ENCODE measurements at regions not wholly inside any gene's neighbourhood (a gene's known extent, or its start where the extent isn't known, plus 50 kb on each side); places are given as distances from the start of the nearest gene placed in this dataset.

DNA sequence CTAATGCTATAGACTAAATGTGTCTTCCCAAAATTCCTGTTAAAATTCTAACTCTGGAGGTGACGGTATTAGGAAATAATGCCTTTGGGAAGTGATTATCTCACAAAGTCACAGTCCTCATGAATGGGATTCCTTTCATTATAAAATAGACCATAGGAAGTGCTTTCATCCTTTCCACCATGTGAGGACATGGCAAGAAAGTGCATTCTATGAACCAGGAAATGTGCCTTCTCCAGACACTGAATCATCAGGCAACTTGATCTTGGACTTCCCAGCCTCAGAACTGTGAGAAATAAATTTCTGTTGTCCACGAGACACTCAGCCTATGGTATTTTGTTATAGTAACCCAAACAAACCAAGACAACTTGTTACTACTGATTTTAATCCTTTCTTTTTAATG lies 582.4 kb upstream of the C9orf72 start:
- 52% methylated on average over 2 of the region's 2 CpGs for WGBS
- H3K4me3 ChIP-seq: no peak overlapping the region
- no peaks in the 10 kb centered on the region for H3K27me3 ChIP-seq
- no peak overlapping the region for H3K27ac ChIP-seq (replicated peaks in 1 of 4)
- DNase-seq (ENCODE audit: extremely low spot score): no peak
- H3K9me3 ChIP-seq: no peaks in the 10 kb centered on the region
- H3K4me1 ChIP-seq: no peaks in the 10 kb centered on the region
- intact Hi-C loops (cut with DNase I): no loop called here
- no peaks in the 10 kb centered on the region for H3K36me3 ChIP-seq
- TF ChIP-seq POLR2AphosphoS5 (IDR thresholded peaks at IDR 0.05): no peak
- no peak for TF ChIP-seq POLR2A (IDR thresholded peaks at IDR 0.05; ENCODE audit: low read depth)
- TF ChIP-seq EP300 (IDR thresholded peaks at IDR 0.05): no peak
- TF ChIP-seq, protein P1, sequence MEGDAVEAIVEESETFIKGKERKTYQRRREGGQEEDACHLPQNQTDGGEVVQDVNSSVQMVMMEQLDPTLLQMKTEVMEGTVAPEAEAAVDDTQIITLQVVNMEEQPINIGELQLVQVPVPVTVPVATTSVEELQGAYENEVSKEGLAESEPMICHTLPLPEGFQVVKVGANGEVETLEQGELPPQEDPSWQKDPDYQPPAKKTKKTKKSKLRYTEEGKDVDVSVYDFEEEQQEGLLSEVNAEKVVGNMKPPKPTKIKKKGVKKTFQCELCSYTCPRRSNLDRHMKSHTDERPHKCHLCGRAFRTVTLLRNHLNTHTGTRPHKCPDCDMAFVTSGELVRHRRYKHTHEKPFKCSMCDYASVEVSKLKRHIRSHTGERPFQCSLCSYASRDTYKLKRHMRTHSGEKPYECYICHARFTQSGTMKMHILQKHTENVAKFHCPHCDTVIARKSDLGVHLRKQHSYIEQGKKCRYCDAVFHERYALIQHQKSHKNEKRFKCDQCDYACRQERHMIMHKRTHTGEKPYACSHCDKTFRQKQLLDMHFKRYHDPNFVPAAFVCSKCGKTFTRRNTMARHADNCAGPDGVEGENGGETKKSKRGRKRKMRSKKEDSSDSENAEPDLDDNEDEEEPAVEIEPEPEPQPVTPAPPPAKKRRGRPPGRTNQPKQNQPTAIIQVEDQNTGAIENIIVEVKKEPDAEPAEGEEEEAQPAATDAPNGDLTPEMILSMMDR (IDR thresholded peaks at IDR 0.05): no peak

DNA sequence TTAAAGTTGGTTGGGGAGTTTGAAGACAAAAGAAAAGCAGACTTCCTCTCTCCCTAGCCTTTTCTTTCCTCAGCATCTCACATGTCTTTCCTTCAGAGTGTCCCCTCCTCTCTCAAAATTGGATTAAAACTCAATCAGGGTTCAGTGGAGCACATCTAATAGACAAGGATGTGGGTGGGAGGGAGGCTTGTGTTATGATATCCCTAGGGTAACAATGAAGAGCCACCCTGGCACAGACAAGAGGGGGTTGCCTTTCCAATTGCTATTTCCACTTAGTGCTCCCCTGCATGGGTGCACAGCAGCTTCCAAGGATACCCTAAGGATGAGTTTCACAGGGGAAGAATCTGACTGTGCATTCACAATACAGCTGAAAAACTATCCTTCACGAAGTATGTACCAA lies 585.2 kb upstream of the C9orf72 start:
- 89% methylated on average over 1 of the region's 1 CpG for WGBS
- no peak overlapping the region for H3K4me3 ChIP-seq
- H3K4me1 ChIP-seq: no peaks in the 10 kb centered on the region
- H3K9me3 ChIP-seq: no peaks in the 10 kb centered on the region
- intact Hi-C loops (cut with DNase I): no loop called here
- H3K27ac ChIP-seq (replicated peaks in 1 of 4): no peak overlapping the region
- no peaks in the 10 kb centered on the region for H3K27me3 ChIP-seq
- TF ChIP-seq, protein P1 (IDR thresholded peaks at IDR 0.05): no peak
- TF ChIP-seq EP300 (IDR thresholded peaks at IDR 0.05) (no peak), POLR2A (IDR thresholded peaks at IDR 0.05; ENCODE audit: low read depth) (no peak), POLR2AphosphoS5 (IDR thresholded peaks at IDR 0.05) (no peak)
- no peak for DNase-seq (ENCODE audit: extremely low spot score)
- H3K36me3 ChIP-seq: no peaks in the 10 kb centered on the region

DNA sequence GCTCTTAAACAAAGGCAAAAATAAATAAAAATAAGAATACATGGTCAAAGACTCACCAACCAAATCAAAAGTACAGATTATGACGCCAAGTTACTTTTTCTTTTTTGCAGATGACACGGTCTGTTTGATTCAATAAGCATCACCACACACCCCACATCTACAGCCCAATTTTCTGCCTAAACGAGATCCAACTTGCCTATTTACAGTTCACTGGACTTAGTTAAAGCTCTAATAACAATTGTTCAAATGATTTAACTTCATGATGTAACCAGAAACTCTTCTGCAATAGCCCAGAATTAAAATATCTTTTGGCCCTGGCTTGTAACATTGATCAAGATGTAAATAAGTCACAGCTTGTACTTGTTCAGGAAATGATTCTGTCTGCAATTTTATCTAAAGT lies 590.3 kb upstream of the C9orf72 start:
- TF ChIP-seq POLR2A (IDR thresholded peaks at IDR 0.05; ENCODE audit: low read depth): no peak
- TF ChIP-seq POLR2AphosphoS5 (IDR thresholded peaks at IDR 0.05): no peak
- TF ChIP-seq, protein P1 (IDR thresholded peaks at IDR 0.05): no peak
- TF ChIP-seq EP300 (IDR thresholded peaks at IDR 0.05): no peak
- DNase-seq (ENCODE audit: extremely low spot score): no peak
- Histone ChIP-seq H3K9me3 (no peaks in the 10 kb centered on the region), H3K27ac (replicated peaks in 1 of 4) (no peak overlapping the region), H3K4me1 (no peaks in the 10 kb centered on the region), H3K27me3 (no peaks in the 10 kb centered on the region), H3K36me3 (no peaks in the 10 kb centered on the region), H3K4me3 (no peak overlapping the region)
- WGBS: 78% methylated on average over 3 of the region's 3 CpGs
- intact Hi-C loops (cut with DNase I): no loop called here

DNA sequence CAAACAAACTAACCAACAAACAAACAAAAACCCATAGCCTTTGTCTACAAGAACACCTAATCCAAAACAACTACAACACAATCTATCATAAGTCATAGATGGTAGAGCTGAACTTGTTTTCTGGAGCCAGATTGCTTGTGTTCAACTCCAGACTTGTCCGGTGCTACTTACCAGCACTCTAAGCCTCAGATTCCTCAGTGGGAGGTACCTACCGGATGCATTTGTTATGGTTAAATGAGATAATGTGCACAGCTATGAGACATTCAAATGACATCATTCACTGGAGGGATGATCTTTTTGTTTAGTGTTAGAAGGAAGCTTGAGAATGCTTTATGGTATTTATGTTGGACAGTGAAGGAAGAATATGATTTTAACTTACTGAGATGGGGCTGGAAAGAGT lies 592.9 kb upstream of the C9orf72 start:
- Histone ChIP-seq H3K4me1 (no peaks in the 10 kb centered on the region), H3K27ac (replicated peaks in 1 of 4) (no peak overlapping the region), H3K4me3 (no peak overlapping the region), H3K36me3 (no peaks in the 10 kb centered on the region), H3K9me3 (no peaks in the 10 kb centered on the region), H3K27me3 (no peaks in the 10 kb centered on the region)
- no peak for DNase-seq (ENCODE audit: extremely low spot score)
- WGBS: 81% methylated on average over 2 of the region's 2 CpGs
- intact Hi-C loops (cut with DNase I): no loop called here
- TF ChIP-seq POLR2A (IDR thresholded peaks at IDR 0.05; ENCODE audit: low read depth): no peak
- TF ChIP-seq, protein P1 (IDR thresholded peaks at IDR 0.05): no peak
- no peak for TF ChIP-seq EP300 (IDR thresholded peaks at IDR 0.05)
- no peak for TF ChIP-seq POLR2AphosphoS5 (IDR thresholded peaks at IDR 0.05)

DNA sequence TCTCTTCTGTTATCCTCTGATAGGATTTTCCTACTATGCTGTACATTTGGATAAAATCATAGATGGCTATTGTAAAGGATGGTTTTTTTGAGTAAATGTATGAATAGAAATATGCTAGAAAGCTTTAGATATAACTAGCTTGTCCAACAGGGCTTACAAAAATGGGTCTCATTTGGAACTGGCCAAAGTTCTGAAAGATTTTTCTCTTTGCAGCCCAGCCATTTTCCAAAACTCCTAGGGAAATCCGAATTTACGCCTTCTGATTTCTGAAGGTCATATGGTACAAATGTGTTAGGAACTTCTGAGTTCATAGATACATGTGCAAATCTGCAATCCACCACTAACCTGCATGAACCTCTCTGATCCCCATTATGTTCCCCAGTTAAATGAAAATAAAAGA lies 603.9 kb upstream of the C9orf72 start:
- TF ChIP-seq, protein P1 (IDR thresholded peaks at IDR 0.05): no peak
- TF ChIP-seq POLR2A (IDR thresholded peaks at IDR 0.05; ENCODE audit: low read depth): no peak
- TF ChIP-seq POLR2AphosphoS5 (IDR thresholded peaks at IDR 0.05): no peak
- TF ChIP-seq EP300 (IDR thresholded peaks at IDR 0.05): no peak
- Histone ChIP-seq H3K27ac (replicated peaks in 1 of 4) (no peak overlapping the region), H3K27me3 (no peaks in the 10 kb centered on the region), H3K4me3 (no peak overlapping the region), H3K4me1 (no peaks in the 10 kb centered on the region), H3K9me3 (peaks cover 0 to 4% (median 0%) of the 10 kb centered on the region in 4 donors), H3K36me3 (no peaks in the 10 kb centered on the region)
- no peak for DNase-seq (ENCODE audit: extremely low spot score)
- 91% methylated on average over 2 of the region's 2 CpGs for WGBS
- intact Hi-C loops (cut with DNase I): no loop called here

Measured in esophagus muscularis mucosa (tissue), 4 donors.